ENCODE measurements at regions not wholly inside any gene's neighbourhood (a gene's known extent, or its start where the extent isn't known, plus 50 kb on each side); places are given as distances from the start of the nearest gene placed in this dataset.

GRCh38 chr1:222064388-222065211, 322.7 kb upstream of the DUSP10 start:
- no peaks in the 10 kb centered on the region for H4K20me1 ChIP-seq (ENCODE audit: insufficient read depth, low read depth, low read length)
- H3K4me2 ChIP-seq (ENCODE audit: low read depth, low read length, poor library complexity, severe bottlenecking): no peak overlapping the region
- no peaks in the 10 kb centered on the region for H3K4me1 ChIP-seq (ENCODE audit: low read length)
- H3K9me3 ChIP-seq (ENCODE audit: low read length): no peaks in the 10 kb centered on the region
- H3K27ac ChIP-seq (ENCODE audit: low read length): no peak overlapping the region
- no peaks in the 10 kb centered on the region for H3K36me3 ChIP-seq (ENCODE audit: insufficient read depth, low read length)
- DNase-seq: no peak
- no peak overlapping the region for H3K4me3 ChIP-seq (ENCODE audit: low read length)
- no peaks in the 10 kb centered on the region for H3K27me3 ChIP-seq (ENCODE audit: low read length)
- no peak overlapping the region for H3K9ac ChIP-seq (ENCODE audit: low read length)
- no peak overlapping the region for H2AFZ ChIP-seq (ENCODE audit: low read length)
- H3K79me2 ChIP-seq (ENCODE audit: low read length): no peaks in the 10 kb centered on the region
- no peaks in the 10 kb centered on the region for H3K9me2 ChIP-seq (replicated peaks; ENCODE audit: insufficient read depth, low read length)

DNA sequence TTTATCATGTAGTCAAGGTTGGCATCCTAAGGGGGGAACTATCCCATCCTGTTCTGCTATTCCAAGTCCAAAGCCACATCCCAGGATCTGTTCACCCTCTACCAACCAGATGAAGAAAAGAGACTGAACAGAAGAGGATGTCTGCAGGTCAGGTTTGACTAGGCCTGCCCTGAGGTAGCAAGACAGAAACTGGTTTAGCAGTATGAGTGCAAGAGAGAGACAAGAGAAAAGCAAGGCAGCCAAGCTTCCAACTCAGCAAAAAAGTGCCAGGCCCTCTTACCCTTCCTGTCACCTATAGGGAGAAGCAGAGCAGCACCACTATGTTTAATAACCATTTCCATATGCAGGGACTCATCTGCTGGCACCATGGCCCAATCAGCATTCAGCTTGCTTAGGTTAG, 320.8 kb upstream of the DUSP10 start:
- no peaks in the 10 kb centered on the region for H3K27me3 ChIP-seq (ENCODE audit: low read length)
- no peak overlapping the region for H3K27ac ChIP-seq (ENCODE audit: low read length)
- no peaks in the 10 kb centered on the region for H3K36me3 ChIP-seq (ENCODE audit: insufficient read depth, low read length)
- no peaks in the 10 kb centered on the region for H3K9me3 ChIP-seq (ENCODE audit: low read length)
- H3K79me2 ChIP-seq (ENCODE audit: low read length): no peaks in the 10 kb centered on the region
- no peak overlapping the region for H2AFZ ChIP-seq (ENCODE audit: low read length)
- no peaks in the 10 kb centered on the region for H4K20me1 ChIP-seq (ENCODE audit: insufficient read depth, low read depth, low read length)
- no peak overlapping the region for H3K4me2 ChIP-seq (ENCODE audit: low read depth, low read length, poor library complexity, severe bottlenecking)
- H3K9ac ChIP-seq (ENCODE audit: low read length): no peak overlapping the region
- no peaks in the 10 kb centered on the region for H3K9me2 ChIP-seq (replicated peaks; ENCODE audit: insufficient read depth, low read length)
- no peak overlapping the region for H3K4me3 ChIP-seq (ENCODE audit: low read length)
- DNase-seq: no peak
- H3K4me1 ChIP-seq (ENCODE audit: low read length): no peaks in the 10 kb centered on the region

- DNase-seq: no peak
- Histone ChIP-seq H3K36me3 (ENCODE audit: insufficient read depth, low read length) (no peaks in the 10 kb centered on the region), H3K4me3 (ENCODE audit: low read length) (no peak overlapping the region), H3K9me2 (replicated peaks; ENCODE audit: insufficient read depth, low read length) (no peaks in the 10 kb centered on the region), H2AFZ (ENCODE audit: low read length) (no peak overlapping the region), H3K9ac (ENCODE audit: low read length) (no peak overlapping the region), H3K4me1 (ENCODE audit: low read length) (no peaks in the 10 kb centered on the region), H3K27me3 (ENCODE audit: low read length) (no peaks in the 10 kb centered on the region), H3K27ac (ENCODE audit: low read length) (no peak overlapping the region), H3K79me2 (ENCODE audit: low read length) (no peaks in the 10 kb centered on the region), H3K9me3 (ENCODE audit: low read length) (no peaks in the 10 kb centered on the region), H4K20me1 (ENCODE audit: insufficient read depth, low read depth, low read length) (no peaks in the 10 kb centered on the region), H3K4me2 (ENCODE audit: low read depth, low read length, poor library complexity, severe bottlenecking) (no peak overlapping the region)
Observed at GRCh38 chr1:222061711-222062359, 319.9 kb upstream of the DUSP10 start.

DNA sequence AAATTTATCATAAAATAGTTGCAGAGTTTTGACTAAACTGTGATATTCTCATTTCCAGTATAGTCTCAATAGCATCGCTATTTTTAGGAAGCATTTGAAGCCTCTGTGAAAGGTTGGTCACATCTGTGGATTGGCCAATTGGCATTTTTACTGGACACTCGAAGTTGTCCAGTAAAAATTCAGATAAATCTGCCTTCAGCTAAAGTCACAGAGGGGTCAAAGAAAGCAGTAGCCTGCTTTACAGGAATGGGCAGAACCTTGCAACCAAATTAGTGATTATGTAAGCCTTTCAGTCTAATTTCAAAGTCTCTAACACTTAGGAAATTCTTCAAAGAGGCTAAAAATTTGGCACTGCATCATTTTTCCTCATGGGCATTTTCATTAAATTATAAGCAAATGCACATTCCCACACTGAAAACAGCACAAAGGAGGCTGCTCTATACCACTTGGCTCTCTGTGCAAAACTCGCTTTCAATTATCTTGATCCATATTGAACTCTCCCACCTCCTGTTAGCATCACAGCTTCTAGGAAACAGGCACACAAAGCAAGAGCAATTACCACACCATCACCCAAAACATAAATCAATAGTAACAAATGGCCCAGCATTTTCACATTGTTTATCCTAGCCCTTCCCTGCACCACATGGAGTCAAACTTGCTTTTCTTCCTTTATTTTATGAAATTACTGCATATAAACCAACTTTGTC, 318.5 kb upstream of the DUSP10 start:
- H3K4me3 ChIP-seq (ENCODE audit: low read length): no peak overlapping the region
- H3K4me1 ChIP-seq (ENCODE audit: low read length): no peaks in the 10 kb centered on the region
- H3K27me3 ChIP-seq (ENCODE audit: low read length): no peaks in the 10 kb centered on the region
- no peak overlapping the region for H3K4me2 ChIP-seq (ENCODE audit: low read depth, low read length, poor library complexity, severe bottlenecking)
- no peaks in the 10 kb centered on the region for H3K79me2 ChIP-seq (ENCODE audit: low read length)
- no peak overlapping the region for H2AFZ ChIP-seq (ENCODE audit: low read length)
- no peaks in the 10 kb centered on the region for H3K36me3 ChIP-seq (ENCODE audit: insufficient read depth, low read length)
- H3K9me3 ChIP-seq (ENCODE audit: low read length): no peaks in the 10 kb centered on the region
- H4K20me1 ChIP-seq (ENCODE audit: insufficient read depth, low read depth, low read length): no peaks in the 10 kb centered on the region
- H3K27ac ChIP-seq (ENCODE audit: low read length): no peak overlapping the region
- no peak for DNase-seq
- H3K9me2 ChIP-seq (replicated peaks; ENCODE audit: insufficient read depth, low read length): no peaks in the 10 kb centered on the region
- H3K9ac ChIP-seq (ENCODE audit: low read length): no peak overlapping the region

DNA sequence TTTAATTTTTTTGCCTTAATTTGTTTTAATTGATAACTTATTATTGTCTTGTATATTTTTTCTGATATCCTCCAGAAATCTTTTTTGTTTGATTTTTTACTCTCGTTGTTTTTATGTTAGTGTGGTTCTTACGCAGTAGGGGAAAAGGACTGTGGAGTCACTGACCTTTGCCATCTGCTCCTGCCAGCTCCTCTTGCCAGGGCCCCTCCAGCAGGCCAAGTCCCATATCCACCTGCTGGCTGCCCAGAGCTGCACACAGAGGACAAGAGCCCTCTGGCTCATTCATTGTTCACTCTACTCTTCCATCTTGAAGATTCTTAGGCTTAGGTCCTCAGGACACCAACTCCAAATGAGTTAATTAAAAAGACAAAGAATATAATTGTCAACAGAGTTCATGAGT, 316.4 kb upstream of the DUSP10 start:
- Histone ChIP-seq H3K36me3 (ENCODE audit: insufficient read depth, low read length) (no peaks in the 10 kb centered on the region), H3K9ac (ENCODE audit: low read length) (no peak overlapping the region), H2AFZ (ENCODE audit: low read length) (no peak overlapping the region), H3K27ac (ENCODE audit: low read length) (no peak overlapping the region), H3K4me1 (ENCODE audit: low read length) (no peaks in the 10 kb centered on the region), H3K4me2 (ENCODE audit: low read depth, low read length, poor library complexity, severe bottlenecking) (no peak overlapping the region), H4K20me1 (ENCODE audit: insufficient read depth, low read depth, low read length) (no peaks in the 10 kb centered on the region), H3K79me2 (ENCODE audit: low read length) (no peaks in the 10 kb centered on the region), H3K4me3 (ENCODE audit: low read length) (no peak overlapping the region), H3K27me3 (ENCODE audit: low read length) (no peaks in the 10 kb centered on the region), H3K9me2 (replicated peaks; ENCODE audit: insufficient read depth, low read length) (no peaks in the 10 kb centered on the region), H3K9me3 (ENCODE audit: low read length) (no peaks in the 10 kb centered on the region)
- DNase-seq: no peak

GRCh38 chr1:222057162-222057561, 315.3 kb upstream of the DUSP10 start:
- Histone ChIP-seq H2AFZ (ENCODE audit: low read length) (no peak overlapping the region), H3K27ac (ENCODE audit: low read length) (no peak overlapping the region), H3K9ac (ENCODE audit: low read length) (no peak overlapping the region), H3K9me2 (replicated peaks; ENCODE audit: insufficient read depth, low read length) (no peaks in the 10 kb centered on the region), H3K36me3 (ENCODE audit: insufficient read depth, low read length) (no peaks in the 10 kb centered on the region), H3K4me3 (ENCODE audit: low read length) (no peak overlapping the region), H3K27me3 (ENCODE audit: low read length) (no peaks in the 10 kb centered on the region), H3K79me2 (ENCODE audit: low read length) (no peaks in the 10 kb centered on the region), H3K4me1 (ENCODE audit: low read length) (no peaks in the 10 kb centered on the region), H3K4me2 (ENCODE audit: low read depth, low read length, poor library complexity, severe bottlenecking) (no peak overlapping the region), H4K20me1 (ENCODE audit: insufficient read depth, low read depth, low read length) (no peaks in the 10 kb centered on the region), H3K9me3 (ENCODE audit: low read length) (no peaks in the 10 kb centered on the region)
- DNase-seq: no peak

GRCh38 chr1:222054416-222054815, 312.5 kb upstream of the DUSP10 start:
- Histone ChIP-seq H3K9me3 (ENCODE audit: low read length) (no peaks in the 10 kb centered on the region), H3K27ac (ENCODE audit: low read length) (no peak overlapping the region), H4K20me1 (ENCODE audit: insufficient read depth, low read depth, low read length) (no peaks in the 10 kb centered on the region), H3K4me1 (ENCODE audit: low read length) (no peaks in the 10 kb centered on the region), H3K79me2 (ENCODE audit: low read length) (no peaks in the 10 kb centered on the region), H3K4me3 (ENCODE audit: low read length) (no peak overlapping the region), H3K36me3 (ENCODE audit: insufficient read depth, low read length) (no peaks in the 10 kb centered on the region), H3K9me2 (replicated peaks; ENCODE audit: insufficient read depth, low read length) (no peaks in the 10 kb centered on the region), H3K4me2 (ENCODE audit: low read depth, low read length, poor library complexity, severe bottlenecking) (no peak overlapping the region), H2AFZ (ENCODE audit: low read length) (no peak overlapping the region), H3K27me3 (ENCODE audit: low read length) (no peaks in the 10 kb centered on the region), H3K9ac (ENCODE audit: low read length) (no peak overlapping the region)
- DNase-seq: no peak

- Histone ChIP-seq H3K27me3 (ENCODE audit: low read length) (no peaks in the 10 kb centered on the region), H3K9me2 (replicated peaks; ENCODE audit: insufficient read depth, low read length) (no peaks in the 10 kb centered on the region), H4K20me1 (ENCODE audit: insufficient read depth, low read depth, low read length) (no peaks in the 10 kb centered on the region), H3K4me3 (ENCODE audit: low read length) (no peak overlapping the region), H3K27ac (ENCODE audit: low read length) (no peak overlapping the region), H2AFZ (ENCODE audit: low read length) (no peak overlapping the region), H3K79me2 (ENCODE audit: low read length) (no peaks in the 10 kb centered on the region), H3K4me1 (ENCODE audit: low read length) (no peaks in the 10 kb centered on the region), H3K9ac (ENCODE audit: low read length) (no peak overlapping the region), H3K9me3 (ENCODE audit: low read length) (no peaks in the 10 kb centered on the region), H3K36me3 (ENCODE audit: insufficient read depth, low read length) (no peaks in the 10 kb centered on the region), H3K4me2 (ENCODE audit: low read depth, low read length, poor library complexity, severe bottlenecking) (no peak overlapping the region)
- DNase-seq: no peak
Observed at GRCh38 chr1:222053790-222054294, 312.0 kb upstream of the DUSP10 start.

Data from Karpas-422 (cell line).